Panc1 (cell line): ENCODE measurements at regions not wholly inside any gene's neighbourhood (a gene's known extent, or its start where the extent isn't known, plus 50 kb on each side); places are given as distances from the start of the nearest gene placed in this dataset.

Source experiments
- ATAC-seq: fragments of 200-7000 bp; cut with Tn5 transposase; 2 replicates; pipeline ENCODE4 v1.9.1; 2020; ENCODE audit warnings: mild to moderate bottlenecking, moderate library complexity
- BruUV-seq: library from RNA; stranded (reverse); fragments of 400-500 nt; replicated peaks from 2 replicates; lab custom pipeline; 2021; lab: Mats Ljungman, UMichigan
- CTCF ChIA-PET: fragments of 300-600 bp; sonication (Branson Sonifier 250); formaldehyde crosslinking; loops from one replicate; lab custom pipeline; 2022; ENCODE audit warnings: antibody characterized with exemption; lab: Charles Lee
- POLR2A ChIA-PET: fragments of 300-600 bp; sonication (Branson Sonifier 250); formaldehyde crosslinking; loops from one replicate; lab custom pipeline; 2022; ENCODE audit warnings: antibody characterized with exemption; lab: Charles Lee
- DNase-seq: peaks from one replicate; pipeline ENCODE4 v3.0.0-alpha.2; 2010; ENCODE audit warnings: low read depth, low spot score
- H3K27ac ChIP-seq: 2 replicates; pipeline ENCODE4 v1.5.1; 2011; ENCODE audit warnings: mild to moderate bottlenecking, low read length, inconsistent platforms
- H3K27me3 ChIP-seq: fragments of 200-500 bp; sonication (Bioruptor generic); 2 replicates; pipeline ENCODE4 v1.6.0; 2014; ENCODE audit warnings: low read length, inconsistent platforms; ENCODE audit not compliant: control insufficient read depth, insufficient read depth
- H3K36me3 ChIP-seq: fragments of 200-500 bp; sonication (Bioruptor generic); 2 replicates; pipeline ENCODE4 v1.5.1; 2014; ENCODE audit warnings: inconsistent platforms, mild to moderate bottlenecking, low read length, moderate library complexity; ENCODE audit not compliant: control insufficient read depth, insufficient read depth
- H3K4me1 ChIP-seq: 2 replicates; pipeline ENCODE4 v1.5.1; 2011; ENCODE audit warnings: inconsistent platforms, mild to moderate bottlenecking, low read length, moderate library complexity; ENCODE audit not compliant: control insufficient read depth, insufficient read depth
- H3K4me3 ChIP-seq, 2 experiments: 2 replicates each; pipeline ENCODE4 v1.5.1; 2011 to 2012; ENCODE audit warnings: low read depth in 2 of 2, low read length in 2 of 2, mild to moderate bottlenecking in 2 of 2, inconsistent platforms in 1 of 2, moderate library complexity in 1 of 2
- H3K9me3 ChIP-seq: fragments of 200-500 bp; sonication (Bioruptor generic); 2 replicates; pipeline ENCODE4 v1.5.1; 2014; ENCODE audit warnings: low read depth, mild to moderate bottlenecking, inconsistent platforms, low read length, moderate library complexity; ENCODE audit not compliant: control insufficient read depth, insufficient read depth
- POLR2AphosphoS5 ChIP-seq: IDR thresholded peaks from 2 replicates; pipeline ENCODE4 v1.6.1; 2012; ENCODE audit warnings: mild to moderate bottlenecking, low read depth, low read length, moderate library complexity
- TCF7L2 ChIP-seq: IDR thresholded peaks from 2 replicates; pipeline ENCODE4 v1.6.1; 2011; ENCODE audit warnings: mild to moderate bottlenecking, low read depth, low read length, inconsistent platforms
- in situ Hi-C: cut with HindIII; loops from 2 replicates; pipeline ENCODE4 v1.10.0; 2016; ENCODE audit warnings: low sequenced_read_pairs, low pct_unique_long_range_greater_than_20kb
- intact Hi-C: fragments of 100-400 bp; cut with micrococcal nuclease; formaldehyde crosslinking; loops from one replicate; pipeline ENCODE4 v1.10.0; 2022; ENCODE audit not compliant: unreplicated experiment
- TF ChIP-seq, protein P1 (sequence below), 2 experiments: IDR thresholded peaks; 2 replicates each; pipeline ENCODE4 v1.6.1; 2011 to 2012; ENCODE audit warnings: low read depth in 2 of 2, control low read depth in 1 of 2, low read length in 1 of 2, mild to moderate bottlenecking in 1 of 2, moderate library complexity in 1 of 2; ENCODE audit not compliant: insufficient read depth in 1 of 2
- TF ChIP-seq, protein P2 (sequence below): fragments of 450-650 bp; IDR thresholded peaks from 2 replicates; pipeline ENCODE4 v1.5.1; 2017; ENCODE audit warnings: mild to moderate bottlenecking

DNA sequence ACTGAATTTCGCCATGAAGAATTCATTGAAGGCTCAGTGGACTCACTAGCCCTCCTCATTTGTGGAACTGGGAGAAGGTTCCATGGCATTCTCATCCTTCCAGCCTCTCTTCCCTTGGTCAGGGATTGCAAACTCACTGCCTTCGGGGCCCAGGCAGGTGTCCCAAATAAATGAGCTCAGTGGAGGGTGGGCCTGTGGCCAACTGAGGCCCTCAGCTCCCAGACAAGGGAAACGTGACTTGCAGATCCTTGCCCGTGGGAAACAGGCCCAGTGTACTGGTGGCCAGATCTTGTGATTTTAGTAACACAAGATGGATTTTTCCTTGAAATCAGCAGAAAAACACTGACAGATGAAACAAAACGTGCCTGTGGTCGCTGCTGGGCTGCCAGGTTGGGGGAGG lies 168.7 kb upstream of the CTBP2 start:
- Histone ChIP-seq H3K27ac (no peak overlapping the region), H3K9me3 (no peaks in the 10 kb centered on the region), H3K4me1 (no peaks in the 10 kb centered on the region), H3K4me3 (no peak overlapping the region), H3K36me3 (no peaks in the 10 kb centered on the region), H3K27me3 (no peaks in the 10 kb centered on the region)
- ChIA-PET POLR2A (no interaction called here), CTCF (no interaction called here)
- ATAC-seq, result no peak
- no peak for TF ChIP-seq POLR2AphosphoS5
- TF ChIP-seq, protein P1, sequence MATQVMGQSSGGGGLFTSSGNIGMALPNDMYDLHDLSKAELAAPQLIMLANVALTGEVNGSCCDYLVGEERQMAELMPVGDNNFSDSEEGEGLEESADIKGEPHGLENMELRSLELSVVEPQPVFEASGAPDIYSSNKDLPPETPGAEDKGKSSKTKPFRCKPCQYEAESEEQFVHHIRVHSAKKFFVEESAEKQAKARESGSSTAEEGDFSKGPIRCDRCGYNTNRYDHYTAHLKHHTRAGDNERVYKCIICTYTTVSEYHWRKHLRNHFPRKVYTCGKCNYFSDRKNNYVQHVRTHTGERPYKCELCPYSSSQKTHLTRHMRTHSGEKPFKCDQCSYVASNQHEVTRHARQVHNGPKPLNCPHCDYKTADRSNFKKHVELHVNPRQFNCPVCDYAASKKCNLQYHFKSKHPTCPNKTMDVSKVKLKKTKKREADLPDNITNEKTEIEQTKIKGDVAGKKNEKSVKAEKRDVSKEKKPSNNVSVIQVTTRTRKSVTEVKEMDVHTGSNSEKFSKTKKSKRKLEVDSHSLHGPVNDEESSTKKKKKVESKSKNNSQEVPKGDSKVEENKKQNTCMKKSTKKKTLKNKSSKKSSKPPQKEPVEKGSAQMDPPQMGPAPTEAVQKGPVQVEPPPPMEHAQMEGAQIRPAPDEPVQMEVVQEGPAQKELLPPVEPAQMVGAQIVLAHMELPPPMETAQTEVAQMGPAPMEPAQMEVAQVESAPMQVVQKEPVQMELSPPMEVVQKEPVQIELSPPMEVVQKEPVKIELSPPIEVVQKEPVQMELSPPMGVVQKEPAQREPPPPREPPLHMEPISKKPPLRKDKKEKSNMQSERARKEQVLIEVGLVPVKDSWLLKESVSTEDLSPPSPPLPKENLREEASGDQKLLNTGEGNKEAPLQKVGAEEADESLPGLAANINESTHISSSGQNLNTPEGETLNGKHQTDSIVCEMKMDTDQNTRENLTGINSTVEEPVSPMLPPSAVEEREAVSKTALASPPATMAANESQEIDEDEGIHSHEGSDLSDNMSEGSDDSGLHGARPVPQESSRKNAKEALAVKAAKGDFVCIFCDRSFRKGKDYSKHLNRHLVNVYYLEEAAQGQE (IDR thresholded peaks at IDR 0.05; ENCODE audit: insufficient read depth in 1 of 2, low read depth in 2 of 2, low read length in 1 of 2), result no peak
- in situ Hi-C loops, result no loop called here
- no peak for DNase-seq
- intact Hi-C loops, result no loop called here
- no TSS peak for BruUV-seq

DNA sequence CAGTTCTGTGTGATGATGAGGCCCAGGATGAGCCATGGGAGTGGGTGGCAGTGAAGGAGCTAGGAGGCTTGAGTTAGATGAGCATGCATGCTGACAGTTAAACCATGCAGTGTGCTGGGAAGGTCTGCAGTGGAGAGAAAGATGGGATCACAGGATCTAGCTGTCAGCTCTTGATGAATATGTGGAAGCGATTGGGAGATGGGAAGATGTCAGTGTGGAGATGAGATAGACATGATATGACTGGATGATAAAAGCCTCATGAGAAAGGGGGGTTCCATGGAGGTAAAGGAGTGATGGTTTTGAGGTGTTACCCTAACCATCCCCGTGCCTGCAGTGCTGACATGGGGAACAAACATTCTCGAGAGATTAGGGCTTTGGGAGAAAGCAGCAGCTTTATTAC lies 165.0 kb upstream of the CTBP2 start:
- H3K4me3 ChIP-seq, result no peak overlapping the region
- no peaks in the 10 kb centered on the region for H3K36me3 ChIP-seq
- in situ Hi-C loops, result no loop called here
- ChIA-PET CTCF (no interaction called here), POLR2A (no interaction called here)
- no peaks in the 10 kb centered on the region for H3K27me3 ChIP-seq
- no peak for DNase-seq
- H3K4me1 ChIP-seq, result no peaks in the 10 kb centered on the region
- no peak overlapping the region for H3K27ac ChIP-seq
- TF ChIP-seq, protein P2, sequence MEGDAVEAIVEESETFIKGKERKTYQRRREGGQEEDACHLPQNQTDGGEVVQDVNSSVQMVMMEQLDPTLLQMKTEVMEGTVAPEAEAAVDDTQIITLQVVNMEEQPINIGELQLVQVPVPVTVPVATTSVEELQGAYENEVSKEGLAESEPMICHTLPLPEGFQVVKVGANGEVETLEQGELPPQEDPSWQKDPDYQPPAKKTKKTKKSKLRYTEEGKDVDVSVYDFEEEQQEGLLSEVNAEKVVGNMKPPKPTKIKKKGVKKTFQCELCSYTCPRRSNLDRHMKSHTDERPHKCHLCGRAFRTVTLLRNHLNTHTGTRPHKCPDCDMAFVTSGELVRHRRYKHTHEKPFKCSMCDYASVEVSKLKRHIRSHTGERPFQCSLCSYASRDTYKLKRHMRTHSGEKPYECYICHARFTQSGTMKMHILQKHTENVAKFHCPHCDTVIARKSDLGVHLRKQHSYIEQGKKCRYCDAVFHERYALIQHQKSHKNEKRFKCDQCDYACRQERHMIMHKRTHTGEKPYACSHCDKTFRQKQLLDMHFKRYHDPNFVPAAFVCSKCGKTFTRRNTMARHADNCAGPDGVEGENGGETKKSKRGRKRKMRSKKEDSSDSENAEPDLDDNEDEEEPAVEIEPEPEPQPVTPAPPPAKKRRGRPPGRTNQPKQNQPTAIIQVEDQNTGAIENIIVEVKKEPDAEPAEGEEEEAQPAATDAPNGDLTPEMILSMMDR, result no peak
- TF ChIP-seq, protein P1 (IDR thresholded peaks at IDR 0.05; ENCODE audit: insufficient read depth in 1 of 2, low read depth in 2 of 2, low read length in 1 of 2), result no peak
- TF ChIP-seq POLR2AphosphoS5 (no peak), TCF7L2 (no peak)
- intact Hi-C loops, result no loop called here
- no peak for ATAC-seq
- H3K9me3 ChIP-seq, result no peaks in the 10 kb centered on the region
- BruUV-seq, result no TSS peak
